Adrenal gland (tissue), 9 donors: ENCODE measurements at regions not wholly inside any gene's neighbourhood (a gene's known extent, or its start where the extent isn't known, plus 50 kb on each side); places are given as distances from the start of the nearest gene placed in this dataset.

Experiments
- DNase-seq, 7 donors: peaks; one replicate each; pipeline ENCODE4 v3.0.0-alpha.2; 2019 to 2020
- H3K27ac ChIP-seq, 5 donors: fragments of 200-600 bp; sonication (generic) in 4 of 5; 1 replicate in 3 of 5; 2 replicates in 2 of 5; pipeline versions ENCODE4 v1.5.1 to v1.8.0; 2016 to 2020; ENCODE audit warnings: mild to moderate bottlenecking in 1 of 5
- H3K27me3 ChIP-seq: fragments of 200-600 bp; 2 replicates; pipeline ENCODE4 v1.8.0; 2021
- H3K36me3 ChIP-seq, 2 donors: fragments of 200-600 bp; replicated peaks in 1 of 2; 1 replicate in 1 of 2; 2 replicates in 1 of 2; pipeline versions ENCODE4 v1.5.1 to v1.8.0; 2018 to 2022
- H3K4me1 ChIP-seq, 2 donors: fragments of 200-600 bp; replicated peaks in 1 of 2; 1 replicate in 1 of 2; 2 replicates in 1 of 2; pipeline versions ENCODE4 v1.5.1 to v1.8.0; 2018 to 2021
- H3K4me3 ChIP-seq, 4 donors: fragments of 200-600 bp; sonication (generic) in 3 of 4; one replicate each; pipeline ENCODE4 v1.5.1; 2016 to 2018
- H3K9me3 ChIP-seq, 3 donors: fragments of 200-600 bp; sonication (generic) in 1 of 3; replicated peaks in 1 of 3; 1 replicate in 2 of 3; 2 replicates in 1 of 3; pipeline versions ENCODE4 v1.5.1 to v1.8.0; 2016 to 2021
- POLR2A ChIP-seq, 2 donors: fragments of 450-650 bp; IDR thresholded peaks; one replicate each; pipeline ENCODE4 v1.6.1; 2017; ENCODE audit warnings: antibody characterized with exemption in 2 of 2, mild to moderate bottlenecking in 2 of 2, moderate library complexity in 1 of 2
- WGBS, 4 donors: extraction: QIAGEN DNeasy Blood & Tissue Kit in 2 of 4; methylation state at CpG; one replicate each; pipeline versions ENCODE4 v1.1.5 to v1.1.7; 2013 to 2017; 5-methylcytosine and 5-hydroxymethylcytosine counted together
- intact Hi-C, 2 donors: fragments of 100-400 bp; cut with DNase I; formaldehyde crosslinking; loops; one replicate each; pipeline versions ENCODE4 v1.14.1 to v1.15.0; 2022 to 2023
- TF ChIP-seq, protein P1 (sequence below), 6 experiments: fragments of 450-650 bp in 4 of 6; fragments of 200-600 bp in 2 of 6; sonication (generic) in 1 of 6; IDR thresholded peaks; 1 replicate in 5 of 6; 2 replicates in 1 of 6; pipeline versions ENCODE4 v1.5.1 to v1.8.0; 2016 to 2021; ENCODE audit warnings: antibody characterized with exemption in 6 of 6, mild to moderate bottlenecking in 2 of 6, moderate library complexity in 1 of 6
- donor health status: healthy with polysubstance abuse.
- donor health status: Bipolar disorder and iron deficiency.
- donor health status: DM: yes; HTN: yes; CAD: no.
- donor health status: DM: no; HTN: no; CAD: no.
- donor health status: DM: no; HTN: no; CAD: no.

DNA sequence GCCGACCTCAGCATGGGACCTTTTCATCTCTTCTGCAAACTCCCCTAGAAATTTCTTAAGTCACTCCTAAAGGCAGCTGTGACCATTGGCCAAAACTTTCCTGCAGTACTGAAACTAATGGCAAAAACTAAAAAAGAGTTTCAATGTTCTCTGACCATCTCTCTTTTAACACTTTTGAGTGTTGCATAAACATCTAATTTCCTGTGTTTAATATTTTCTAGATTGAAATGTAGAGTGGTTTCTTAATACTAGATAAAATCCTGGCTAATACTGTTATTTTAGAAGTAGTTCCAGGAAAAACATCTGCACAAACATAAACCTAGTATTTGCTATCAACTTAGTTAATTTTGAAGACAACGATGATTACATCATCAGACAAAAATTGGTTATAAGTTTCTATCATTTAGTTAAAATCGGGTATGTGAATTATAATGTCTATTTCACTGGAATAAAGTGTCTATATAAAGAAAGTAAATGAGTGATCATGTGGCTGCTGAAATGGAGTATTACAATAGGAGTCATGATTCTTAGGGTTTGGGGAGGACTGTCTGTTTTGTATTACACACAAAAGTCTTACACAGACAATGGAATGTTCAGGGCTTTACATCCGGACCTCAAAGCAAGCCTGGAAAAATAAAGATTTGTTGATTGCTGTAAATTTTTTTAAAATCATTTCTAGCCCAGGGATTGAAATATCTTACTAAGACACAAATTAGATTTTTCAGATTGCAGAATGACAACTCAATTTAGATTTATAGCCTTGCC lies 1323.4 kb downstream of the C4orf33 start:
- no peak for DNase-seq
- H3K36me3 ChIP-seq = no peaks in the 10 kb centered on the region
- H3K4me1 ChIP-seq = no peaks in the 10 kb centered on the region
- TF ChIP-seq, protein P1, sequence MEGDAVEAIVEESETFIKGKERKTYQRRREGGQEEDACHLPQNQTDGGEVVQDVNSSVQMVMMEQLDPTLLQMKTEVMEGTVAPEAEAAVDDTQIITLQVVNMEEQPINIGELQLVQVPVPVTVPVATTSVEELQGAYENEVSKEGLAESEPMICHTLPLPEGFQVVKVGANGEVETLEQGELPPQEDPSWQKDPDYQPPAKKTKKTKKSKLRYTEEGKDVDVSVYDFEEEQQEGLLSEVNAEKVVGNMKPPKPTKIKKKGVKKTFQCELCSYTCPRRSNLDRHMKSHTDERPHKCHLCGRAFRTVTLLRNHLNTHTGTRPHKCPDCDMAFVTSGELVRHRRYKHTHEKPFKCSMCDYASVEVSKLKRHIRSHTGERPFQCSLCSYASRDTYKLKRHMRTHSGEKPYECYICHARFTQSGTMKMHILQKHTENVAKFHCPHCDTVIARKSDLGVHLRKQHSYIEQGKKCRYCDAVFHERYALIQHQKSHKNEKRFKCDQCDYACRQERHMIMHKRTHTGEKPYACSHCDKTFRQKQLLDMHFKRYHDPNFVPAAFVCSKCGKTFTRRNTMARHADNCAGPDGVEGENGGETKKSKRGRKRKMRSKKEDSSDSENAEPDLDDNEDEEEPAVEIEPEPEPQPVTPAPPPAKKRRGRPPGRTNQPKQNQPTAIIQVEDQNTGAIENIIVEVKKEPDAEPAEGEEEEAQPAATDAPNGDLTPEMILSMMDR (IDR thresholded peaks at IDR 0.05) = no peak
- no peak for TF ChIP-seq POLR2A (IDR thresholded peaks at IDR 0.05)
- H3K27me3 ChIP-seq = no peaks in the 10 kb centered on the region
- H3K4me3 ChIP-seq = no peak overlapping the region
- WGBS, 4 donors = 35 to 48% (median 43%) methylated on average over 4 of the region's 4 CpGs
- H3K9me3 ChIP-seq = no peaks in the 10 kb centered on the region
- intact Hi-C loops = no loop called here
- H3K27ac ChIP-seq = no peak overlapping the region

DNA sequence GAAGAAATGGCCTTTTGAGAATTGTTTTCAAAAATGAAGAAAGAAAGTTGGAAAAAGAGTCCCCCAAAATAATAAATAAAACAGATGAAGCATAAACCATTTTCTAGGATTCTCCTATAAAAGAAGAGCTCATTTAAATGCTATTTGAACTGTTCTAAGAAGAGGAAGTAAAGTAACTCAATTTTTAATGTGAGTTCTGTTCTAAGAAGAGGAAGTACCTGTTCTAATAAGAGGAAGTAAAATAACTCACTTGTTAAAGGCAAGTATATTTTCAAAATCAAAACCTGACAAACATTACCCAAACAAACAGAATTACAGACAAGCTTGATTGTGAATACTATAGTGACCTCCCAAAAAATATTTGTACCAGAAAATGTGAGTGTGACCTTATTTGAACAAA lies 1326.3 kb downstream of the C4orf33 start:
- H3K36me3 ChIP-seq = no peaks in the 10 kb centered on the region
- no peak overlapping the region for H3K4me3 ChIP-seq
- no peaks in the 10 kb centered on the region for H3K9me3 ChIP-seq
- DNase-seq = no peak
- H3K27ac ChIP-seq = no peak overlapping the region
- intact Hi-C loops = no loop called here
- H3K4me1 ChIP-seq = no peaks in the 10 kb centered on the region
- H3K27me3 ChIP-seq = no peaks in the 10 kb centered on the region
- TF ChIP-seq, protein P1 (IDR thresholded peaks at IDR 0.05) = no peak
- no peak for TF ChIP-seq POLR2A (IDR thresholded peaks at IDR 0.05)

DNA sequence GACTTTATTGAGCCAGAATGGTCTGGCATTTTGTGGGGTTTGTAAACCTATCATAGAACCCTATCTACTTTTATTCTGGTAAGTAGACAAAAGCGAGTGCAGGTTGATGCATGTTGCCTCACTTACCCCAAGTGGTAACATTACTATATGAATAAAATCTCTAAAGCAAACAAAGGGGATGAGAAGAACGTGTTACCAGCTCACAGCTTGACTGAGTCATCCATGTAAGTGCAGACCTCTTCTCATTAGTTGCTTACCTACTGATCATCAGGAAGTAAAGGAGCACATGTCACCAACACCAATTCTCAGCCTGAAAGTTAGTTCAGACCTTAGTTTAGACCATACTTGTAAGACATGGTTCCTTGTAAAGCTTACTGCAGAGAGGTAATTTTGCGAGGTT lies 1328.3 kb downstream of the C4orf33 start:
- Histone ChIP-seq H3K4me3 (no peak overlapping the region), H3K27me3 (no peaks in the 10 kb centered on the region), H3K9me3 (no peaks in the 10 kb centered on the region), H3K27ac (no peak overlapping the region), H3K4me1 (no peaks in the 10 kb centered on the region), H3K36me3 (no peaks in the 10 kb centered on the region)
- 72 to 83% (median 73%) methylated on average over 3 of the region's 3 CpGs for whole genome bisulfite sequencing, 4 donors
- DNase-seq = no peak
- TF ChIP-seq, protein P1 (IDR thresholded peaks at IDR 0.05) = no peak
- no peak for TF ChIP-seq POLR2A (IDR thresholded peaks at IDR 0.05)
- intact Hi-C loops = no loop called here

DNA sequence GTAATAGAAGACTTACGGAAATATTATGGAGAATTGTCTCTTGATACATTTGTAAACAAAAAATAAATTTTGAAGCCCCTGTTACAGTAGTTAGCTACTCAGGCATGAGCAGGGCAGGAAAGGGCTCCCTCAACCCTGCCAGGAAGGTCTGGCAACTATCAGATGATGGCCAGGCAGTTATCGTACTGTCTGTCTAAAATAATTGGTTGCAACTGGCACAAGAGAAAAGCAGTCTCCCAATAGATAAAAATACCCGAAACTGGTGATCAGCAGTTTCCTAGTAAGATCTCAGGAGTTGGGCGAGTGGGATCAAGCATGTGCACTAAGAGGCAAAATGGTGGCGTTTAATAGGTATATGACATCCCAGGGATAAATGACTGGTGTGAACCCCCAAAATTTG lies 1336.3 kb downstream of the C4orf33 start:
- no peak overlapping the region for H3K27ac ChIP-seq
- H3K27me3 ChIP-seq = no peaks in the 10 kb centered on the region
- DNase-seq = no peak
- H3K4me3 ChIP-seq = no peak overlapping the region
- WGBS, 4 donors = 72 to 81% (median 75%) methylated on average over 5 of the region's 5 CpGs
- H3K9me3 ChIP-seq = no peaks in the 10 kb centered on the region
- no peaks in the 10 kb centered on the region for H3K4me1 ChIP-seq
- no peaks in the 10 kb centered on the region for H3K36me3 ChIP-seq
- intact Hi-C loops = no loop called here
- TF ChIP-seq, protein P1 (IDR thresholded peaks at IDR 0.05) = no peak
- TF ChIP-seq POLR2A (IDR thresholded peaks at IDR 0.05) = no peak
